K562 (cell line): ENCODE measurements at regions not wholly inside any gene's neighbourhood (a gene's known extent, or its start where the extent isn't known, plus 50 kb on each side); places are given as distances from the start of the nearest gene placed in this dataset.

Experiments
- ATAC-seq: fragments of 200-7000 bp; cut with Tn5 transposase; 3 replicates; pipeline ENCODE4 v1.9.1; 2020; ENCODE audit warnings: moderate library complexity
- BruUV-seq: library from RNA; stranded (reverse); fragments of 400-500 nt; replicated peaks from 2 replicates; lab custom pipeline; 2021; lab: Mats Ljungman, UMichigan
- CTCF ChIA-PET: fragments of 300-600 bp; formaldehyde crosslinking; extraction: SDS; loops from one replicate; lab custom pipeline; 2021; ENCODE audit warnings: low intra/inter-chr PET ratio; lab: Yijun Ruan, JAX
- POLR2A ChIA-PET: fragments of 300-600, 350-650 bp; sonication (Branson Sonifier 250); formaldehyde crosslinking; extraction: SDS; loops from one replicate; lab custom pipeline; 2021; ENCODE audit warnings: antibody characterized with exemption, inconsistent platforms; lab: Yijun Ruan, JAX
- DNase-seq, 4 experiments: peaks; one replicate each; pipeline versions ENCODE4 v3.0.0 to v3.0.0-alpha.2; 2011 to 2018; ENCODE audit warnings: low spot score in 3 of 4, mixed read lengths in 3 of 4; ENCODE audit errors: extremely low read depth in 1 of 4
- FAIRE-seq: peaks from 2 replicates; lab custom pipeline; 2011; peaks lifted over from hg19 to GRCh38; lab: Jason Lieb, UNC
- H2AFZ ChIP-seq: 2 replicates; pipeline ENCODE4 v1.6.0; 2011; ENCODE audit warnings: low read depth, low read length, control low read depth, inconsistent platforms
- H3K27ac ChIP-seq: fragments of 200-600 bp; 3 replicates; pipeline ENCODE4 v1.8.0; 2011; ENCODE audit warnings: low read depth, mild to moderate bottlenecking, control low read depth, inconsistent platforms, low read length, moderate library complexity, mixed read lengths; ENCODE audit errors: extremely low read depth
- H3K27me3 ChIP-seq, 2 experiments: fragments of 300-600 bp in 1 of 2; 2 replicates in 1 of 2; 3 replicates in 1 of 2; pipeline versions ENCODE4 v1.6.0 to v1.8.0; 2011; ENCODE audit warnings: inconsistent platforms in 2 of 2, low read length in 2 of 2, mild to moderate bottlenecking in 1 of 2, mixed read lengths in 1 of 2, moderate library complexity in 1 of 2; ENCODE audit not compliant: control insufficient read depth in 2 of 2, insufficient read depth in 2 of 2
- H3K36me3 ChIP-seq: fragments of 300-600 bp; 3 replicates; pipeline ENCODE4 v1.8.0; 2011; ENCODE audit warnings: mild to moderate bottlenecking, low read length, inconsistent platforms; ENCODE audit not compliant: control insufficient read depth, insufficient read depth
- H3K4me1 ChIP-seq, 2 experiments: fragments of 200-600 bp in 1 of 2; replicated peaks in 1 of 2; 2 replicates in 1 of 2; 3 replicates in 1 of 2; pipeline versions ENCODE4 v1.5.1 to v1.8.0; 2011; ENCODE audit warnings: inconsistent platforms in 2 of 2, low read length in 2 of 2, mild to moderate bottlenecking in 1 of 2, mixed read lengths in 1 of 2, moderate library complexity in 1 of 2; ENCODE audit not compliant: control insufficient read depth in 2 of 2, insufficient read depth in 2 of 2
- H3K4me2 ChIP-seq: 2 replicates; pipeline ENCODE4 v1.6.1; 2011; ENCODE audit warnings: low read length, control low read depth, inconsistent platforms, mixed read lengths; ENCODE audit not compliant: insufficient read depth
- H3K4me3 ChIP-seq: fragments of 200-600 bp; sonication (generic), shearing (Covaris generic); 2 replicates; pipeline ENCODE4 v1.5.1; 2016; ENCODE audit warnings: control low read depth, inconsistent platforms
- H3K79me2 ChIP-seq: fragments of 200-600 bp; 3 replicates; pipeline ENCODE4 v1.8.0; 2011; ENCODE audit warnings: low read length, inconsistent platforms; ENCODE audit not compliant: control insufficient read depth, insufficient read depth
- H3K9ac ChIP-seq, 2 experiments: 2 replicates each; pipeline versions ENCODE4 v1.6.0 to v1.6.1; 2011; ENCODE audit warnings: low read depth in 2 of 2, low read length in 2 of 2, control low read depth in 1 of 2, inconsistent platforms in 1 of 2, mild to moderate bottlenecking in 1 of 2, mixed read lengths in 1 of 2; ENCODE audit not compliant: insufficient read depth in 1 of 2
- H3K9me1 ChIP-seq: one replicate; pipeline ENCODE4 v1.6.0; 2011; ENCODE audit warnings: inconsistent platforms, mild to moderate bottlenecking, low read length, moderate library complexity; ENCODE audit not compliant: control insufficient read depth, insufficient read depth
- H3K9me3 ChIP-seq: replicated peaks from 2 replicates; pipeline ENCODE4 v1.5.1; 2011; ENCODE audit warnings: low read depth, low read length, inconsistent platforms; ENCODE audit not compliant: control insufficient read depth, insufficient read depth
- H4K20me1 ChIP-seq: replicated peaks from 2 replicates; pipeline ENCODE4 v1.6.1; 2011; ENCODE audit warnings: low read length, inconsistent platforms, mixed read lengths; ENCODE audit not compliant: control insufficient read depth, insufficient read depth
- ATF4 ChIP-seq: fragments of 450-650 bp; formaldehyde crosslinking; IDR thresholded peaks from 2 replicates; pipeline ENCODE4 v1.4.0; 2022; ENCODE audit warnings: mild to moderate bottlenecking, moderate library complexity
- ELF1 ChIP-seq: fragments of 200-800 bp; sonication (Bioruptor generic); IDR thresholded peaks from 2 replicates; pipeline ENCODE4 v1.6.1; 2016; ENCODE audit warnings: missing genetic modification characterization, missing compliant biosample characterization
- HEY1 ChIP-seq: fragments of 250-450 bp; sonication (Bioruptor Pico); IDR thresholded peaks from 2 replicates; pipeline ENCODE4 v1.5.0; 2020; ENCODE audit warnings: mild to moderate bottlenecking, moderate library complexity, borderline replicate concordance
- MYBL2 ChIP-seq, 2 experiments: fragments of 450-650 bp in 1 of 2; sonication (generic) in 1 of 2; formaldehyde crosslinking in 1 of 2; IDR thresholded peaks; 2 replicates each; pipeline versions ENCODE4 v1.6.1 to v1.8.1; 2017 to 2022; ENCODE audit warnings: borderline replicate concordance in 1 of 2, inconsistent platforms in 1 of 2, low read depth in 1 of 2, mild to moderate bottlenecking in 1 of 2, missing genetic modification reagents in 1 of 2, moderate library complexity in 1 of 2
- NBN ChIP-seq: fragments of 450-650 bp; IDR thresholded peaks from 2 replicates; pipeline ENCODE4 v1.6.1; 2016; ENCODE audit warnings: low read depth, mild to moderate bottlenecking
- WGBS: fragments of 100-300 bp; shearing (Covaris generic); methylation state at CpG from one replicate; pipeline ENCODE4 v1.1.6; 2016; ENCODE audit warnings: low coverage, mixed read lengths; ENCODE audit not compliant: insufficient coverage; ENCODE audit errors: missing lambda C conversion rate; 5-methylcytosine and 5-hydroxymethylcytosine counted together
- in situ Hi-C: fragments of 300-500 bp; cut with MboI; formaldehyde crosslinking; loops from 4 replicates; pipeline ENCODE4 v1.15.0; 2018; ENCODE audit warnings: inconsistent platforms, mixed read lengths
- intact Hi-C: fragments of 100-400 bp; cut with micrococcal nuclease; formaldehyde crosslinking; loops from 2 replicates; pipeline ENCODE4 v1.14.2; 2022
- TF ChIP-seq, protein P1 (sequence below): sonication (generic); formaldehyde crosslinking; IDR thresholded peaks from 2 replicates; pipeline ENCODE4 v1.8.1; 2023; ENCODE audit warnings: mild to moderate bottlenecking, missing genetic modification reagents

DNA sequence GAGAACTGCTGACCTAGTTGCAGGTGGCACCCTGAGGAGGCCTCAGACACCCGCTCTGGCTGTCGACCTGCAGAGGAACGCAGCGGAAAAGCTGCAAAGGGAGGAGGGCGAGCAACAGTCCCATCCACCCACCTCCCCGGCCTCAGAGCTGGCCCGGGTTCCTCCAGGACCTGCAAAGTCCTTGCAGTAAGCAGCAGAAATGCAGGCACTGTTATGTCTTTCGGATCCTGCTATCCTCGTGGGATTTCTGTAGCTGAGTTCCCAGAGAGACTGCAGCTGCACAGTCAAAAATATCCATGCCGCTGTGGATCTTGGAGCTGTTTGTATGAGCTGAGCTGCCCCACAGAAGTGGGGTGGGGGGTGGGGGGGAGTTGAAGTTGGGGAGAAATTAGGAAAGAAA is 251.3 kb downstream of the ANKRD60 start (continued):
- TF ChIP-seq, protein P1, sequence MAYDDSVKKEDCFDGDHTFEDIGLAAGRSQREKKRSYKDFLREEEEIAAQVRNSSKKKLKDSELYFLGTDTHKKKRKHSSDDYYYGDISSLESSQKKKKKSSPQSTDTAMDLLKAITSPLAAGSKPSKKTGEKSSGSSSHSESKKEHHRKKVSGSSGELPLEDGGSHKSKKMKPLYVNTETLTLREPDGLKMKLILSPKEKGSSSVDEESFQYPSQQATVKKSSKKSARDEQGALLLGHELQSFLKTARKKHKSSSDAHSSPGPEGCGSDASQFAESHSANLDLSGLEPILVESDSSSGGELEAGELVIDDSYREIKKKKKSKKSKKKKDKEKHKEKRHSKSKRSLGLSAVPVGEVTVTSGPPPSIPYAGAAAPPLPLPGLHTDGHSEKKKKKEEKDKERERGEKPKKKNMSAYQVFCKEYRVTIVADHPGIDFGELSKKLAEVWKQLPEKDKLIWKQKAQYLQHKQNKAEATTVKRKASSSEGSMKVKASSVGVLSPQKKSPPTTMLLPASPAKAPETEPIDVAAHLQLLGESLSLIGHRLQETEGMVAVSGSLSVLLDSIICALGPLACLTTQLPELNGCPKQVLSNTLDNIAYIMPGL: no peak
- TF ChIP-seq HEY1: no peak
- no peak for TF ChIP-seq MYBL2 (IDR thresholded peaks at IDR 0.05; ENCODE audit: low read depth)
- no peak for TF ChIP-seq MYBL2 (CRISPR knock-in tag; IDR thresholded peaks at IDR 0.05; ENCODE audit: borderline replicate concordance)

DNA sequence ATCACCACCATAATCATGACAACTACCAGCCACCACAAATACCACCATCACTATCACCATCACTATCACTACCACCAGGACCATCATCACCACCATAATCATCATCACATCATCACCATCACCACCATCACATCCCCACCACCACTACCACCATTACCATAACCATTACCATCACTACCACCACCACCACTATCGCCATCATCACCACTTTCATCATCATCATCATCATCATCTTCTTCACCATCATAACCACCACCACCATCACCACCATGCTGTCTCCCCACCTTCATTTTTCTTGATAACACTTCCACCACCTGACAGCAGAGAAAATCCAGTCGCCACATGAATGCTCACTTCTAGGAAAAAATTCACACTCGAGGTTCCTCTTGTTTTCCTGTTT is 253.6 kb downstream of the ANKRD60 start:
- peaks cover 4 to 14% of the 10 kb centered on the region in 2 experiments; a peak in 3 of 5 replicates for H3K27me3 ChIP-seq
- no peak overlapping the region for H3K4me3 ChIP-seq
- ChIA-PET POLR2A (no interaction called here), CTCF (no interaction called here)
- no peaks in the 10 kb centered on the region for H3K79me2 ChIP-seq
- H3K9me1 ChIP-seq: no peaks in the 10 kb centered on the region
- H2AFZ ChIP-seq: no peak overlapping the region
- no peak overlapping the region for H3K27ac ChIP-seq
- H4K20me1 ChIP-seq: no peaks in the 10 kb centered on the region
- no peak overlapping the region for H3K4me2 ChIP-seq
- WGBS: 0% methylated on average over 3 of the region's 3 CpGs
- intact Hi-C loops: no loop called here
- ATAC-seq (no peak), FAIRE-seq (no peak), DNase-seq (no peak)
- no peaks in the 10 kb centered on the region for H3K4me1 ChIP-seq
- H3K36me3 ChIP-seq: no peaks in the 10 kb centered on the region
- no TSS peak for BruUV-seq
- H3K9me3 ChIP-seq: no peaks in the 10 kb centered on the region
- no peak overlapping the region for H3K9ac ChIP-seq
- TF ChIP-seq ELF1 (tag) (no peak), ATF4 (CRISPR knock-in tag) (no peak), NBN (no peak)
- TF ChIP-seq, all 486 proteins: peak for 0
- in situ Hi-C loops: no loop called here
